GM10248 (cell line): ENCODE measurements at regions not wholly inside any gene's neighbourhood (a gene's known extent, or its start where the extent isn't known, plus 50 kb on each side); places are given as distances from the start of the nearest gene placed in this dataset.

Source experiments
- CTCF ChIA-PET: fragments of 300-600 bp; sonication (Branson Sonifier 250); formaldehyde crosslinking; extraction: SDS; loops from one replicate; lab custom pipeline; 2021; ENCODE audit warnings: antibody characterized with exemption; lab: Yijun Ruan, JAX
- POLR2A ChIA-PET: fragments of 350-650 bp; sonication (Branson Sonifier 250); formaldehyde crosslinking; extraction: SDS; loops from one replicate; lab custom pipeline; 2020; ENCODE audit warnings: antibody characterized with exemption; lab: Yijun Ruan, JAX
- DNase-seq: peaks from one replicate; pipeline ENCODE4 v3.0.0; 2012; ENCODE audit errors: extremely low spot score
- CTCF ChIP-seq: IDR thresholded peaks from 2 replicates; pipeline ENCODE4 v1.5.1; 2012; ENCODE audit warnings: mild to moderate bottlenecking, low read depth; ENCODE audit errors: extremely low read depth, missing control alignments, control extremely low read depth

- CTCF ChIA-PET = interaction anchor here (1.5 kb wide), 1 partner anchor 10 kb away, joined by 5 read pairs; no protein-coding TSS in a partner anchor
- POLR2A ChIA-PET = no interaction called here
- TF ChIP-seq CTCF = no peak
- DNase-seq = no peak
Observed at GRCh38 chr15:95295896-95296625, 1034.4 kb upstream of the NR2F2 start.

GRCh38 chr15:95296643-95297042, 1033.9 kb upstream of the NR2F2 start:
- ChIA-PET CTCF (interaction anchor here (1.3 to 1.5 kb wide), 2 partner anchors 9 kb away, joined by 3 to 5 read pairs; no protein-coding TSS in a partner anchor), POLR2A (no interaction called here)
- DNase-seq = no peak

GRCh38 chr15:95298729-95299128, 1031.8 kb upstream of the NR2F2 start:
- ChIA-PET CTCF (no interaction called here), POLR2A (no interaction called here)
- no peak for TF ChIP-seq CTCF
- DNase-seq = no peak

More at GRCh38 chr15:95296643-95297042, 1033.9 kb upstream of the NR2F2 start:
- TF ChIP-seq CTCF = no peak

- TF ChIP-seq CTCF = no peak
- ChIA-PET CTCF (no interaction called here), POLR2A (no interaction called here)
- DNase-seq = no peak
Observed at GRCh38 chr15:95300958-95301357, 1029.5 kb upstream of the NR2F2 start.

- ChIA-PET CTCF (no interaction called here), POLR2A (no interaction called here)
- DNase-seq = no peak
- no peak for TF ChIP-seq CTCF
Observed at GRCh38 chr15:95302206-95302605, 1028.3 kb upstream of the NR2F2 start.

GRCh38 chr15:95302809-95303208, 1027.7 kb upstream of the NR2F2 start:
- POLR2A ChIA-PET = no interaction called here
- no peak for TF ChIP-seq CTCF
- CTCF ChIA-PET = interaction anchor here (1.9 kb wide), 1 partner anchor 12 kb away, joined by 6 read pairs; no protein-coding TSS in a partner anchor
- no peak for DNase-seq
